Stimulated activated CD8-positive, alpha-beta memory T cell treated with anti-CD3 and anti-CD28 coated beads, Interleukin-12 subunit alpha, Interleukin-12 subunit beta, amount 100 ng/mL, for 24 hours (primary cell): ENCODE measurements at regions not wholly inside any gene's neighbourhood (a gene's known extent, or its start where the extent isn't known, plus 50 kb on each side); places are given as distances from the start of the nearest gene placed in this dataset.

Experiments
- DNase-seq: peaks from one replicate; pipeline ENCODE4 v3.0.0-alpha.2; 2020; ENCODE audit errors: extremely low read depth

GRCh38 chr22:47849576-47849975 lies 1087.1 kb downstream of the TBC1D22A start:
- DNase-seq, result no peak

GRCh38 chr22:47848184-47848920 lies 1085.9 kb downstream of the TBC1D22A start:
- no peak for DNase-seq

- DNase-seq, result no peak
Measured at GRCh38 chr22:47847131-47847890, 1084.9 kb downstream of the TBC1D22A start.

- DNase-seq, result no peak
Measured at GRCh38 chr22:47846206-47846605, 1083.8 kb downstream of the TBC1D22A start.

GRCh38 chr22:47842119-47842518 lies 1079.7 kb downstream of the TBC1D22A start:
- DNase-seq, result no peak

GRCh38 chr22:47841156-47841555 lies 1078.7 kb downstream of the TBC1D22A start:
- no peak for DNase-seq

- DNase-seq, result no peak
Measured at GRCh38 chr22:47839595-47840227, 1077.3 kb downstream of the TBC1D22A start.

- no peak for DNase-seq
Measured at GRCh38 chr22:47837703-47838102, 1075.3 kb downstream of the TBC1D22A start.

GRCh38 chr22:47836957-47837356 lies 1074.5 kb downstream of the TBC1D22A start:
- DNase-seq, result no peak

GRCh38 chr22:47835726-47836125 lies 1073.3 kb downstream of the TBC1D22A start:
- no peak for DNase-seq

GRCh38 chr22:47826016-47826415 lies 1063.6 kb downstream of the TBC1D22A start:
- DNase-seq, result no peak

GRCh38 chr22:47822422-47822821 lies 1060.0 kb downstream of the TBC1D22A start:
- DNase-seq, result no peak

- DNase-seq, result no peak
Measured at GRCh38 chr22:47818496-47818895, 1056.0 kb downstream of the TBC1D22A start.

- DNase-seq, result no peak
Measured at GRCh38 chr22:47817380-47817779, 1054.9 kb downstream of the TBC1D22A start.

- no peak for DNase-seq
Measured at GRCh38 chr22:47816863-47817210, 1054.4 kb downstream of the TBC1D22A start.

GRCh38 chr22:47816121-47816862 lies 1053.8 kb downstream of the TBC1D22A start:
- no peak for DNase-seq

- DNase-seq, result no peak
Measured at GRCh38 chr22:47814474-47814873, 1052.0 kb downstream of the TBC1D22A start.

GRCh38 chr22:47813661-47814060 lies 1051.2 kb downstream of the TBC1D22A start:
- DNase-seq, result no peak

GRCh38 chr22:47811971-47812370 lies 1049.5 kb downstream of the TBC1D22A start:
- no peak for DNase-seq

GRCh38 chr22:47810505-47811500 lies 1048.4 kb downstream of the TBC1D22A start:
- no peak for DNase-seq
